A549 (cell line): ENCODE measurements at regions not wholly inside any gene's neighbourhood (a gene's known extent, or its start where the extent isn't known, plus 50 kb on each side); places are given as distances from the start of the nearest gene placed in this dataset.

Experiments
- ATAC-seq, 2 experiments: fragments of 200-7000 bp in 1 of 2; fragments of >200 bp in 1 of 2; cut with Nextera tagmentation in 1 of 2; cut with Tn5 transposase in 1 of 2; 3 replicates each; pipeline versions ENCODE4 v1.8.0 to v1.9.1; 2018 to 2020; ENCODE audit warnings: mild to moderate bottlenecking in 1 of 2, moderate library complexity in 1 of 2
- CTCF ChIA-PET: fragments of 300-600 bp; sonication (Branson Sonifier 250); formaldehyde crosslinking; extraction: SDS; loops from one replicate; lab custom pipeline; 2021; ENCODE audit warnings: antibody characterized with exemption, inconsistent platforms; lab: Yijun Ruan, JAX
- POLR2A ChIA-PET: fragments of 350-600 bp; formaldehyde crosslinking; extraction: SDS; loops from one replicate; lab custom pipeline; 2021; ENCODE audit warnings: antibody characterized with exemption, inconsistent platforms; lab: Yijun Ruan, JAX
- DNase-seq, 2 experiments: peaks; one replicate each; pipeline versions ENCODE4 v3.0.0 to v3.0.0-alpha.2; 2011 to 2016; ENCODE audit warnings: low read depth in 1 of 2, low spot score in 1 of 2
- FAIRE-seq: peaks from 2 replicates; lab custom pipeline; 2011; peaks lifted over from hg19 to GRCh38; lab: Jason Lieb, UNC
- H3K27ac ChIP-seq, 2 experiments: fragments of >200 bp; sonication (Bioruptor Twin); formaldehyde crosslinking; 3 replicates each; pipeline ENCODE4 v1.5.1; 2016 to 2017
- H3K4me1 ChIP-seq: fragments of >200 bp; sonication (Bioruptor Twin); formaldehyde crosslinking; 3 replicates; pipeline ENCODE4 v1.6.1; 2016
- H3K4me2 ChIP-seq: fragments of >200 bp; sonication (Bioruptor Twin); formaldehyde crosslinking; 3 replicates; pipeline ENCODE4 v1.6.1; 2016
- H3K4me3 ChIP-seq: fragments of >200 bp; sonication (Bioruptor Twin); formaldehyde crosslinking; 3 replicates; pipeline ENCODE4 v1.5.1; 2016
- H3K9me3 ChIP-seq: fragments of >200 bp; sonication (Bioruptor Twin); formaldehyde crosslinking; 3 replicates; pipeline ENCODE4 v1.6.1; 2016
- BCL3 ChIP-seq: fragments of >200 bp; sonication (Bioruptor Twin); formaldehyde crosslinking; IDR thresholded peaks from 3 replicates; pipeline ENCODE4 v1.6.1; 2016
- CBX2 ChIP-seq: fragments of 200-600 bp; sonication (generic); IDR thresholded peaks from 2 replicates; pipeline ENCODE4 v1.6.1; 2016; ENCODE audit warnings: low read depth, mild to moderate bottlenecking, borderline replicate concordance
- CHD2 ChIP-seq: fragments of 150-350 bp; IDR thresholded peaks from 2 replicates; pipeline ENCODE4 v1.6.1; 2014; ENCODE audit warnings: low read length; ENCODE audit not compliant: partially characterized antibody
- CHD4 ChIP-seq: fragments of 200-600 bp; sonication (generic); IDR thresholded peaks from 2 replicates; pipeline ENCODE4 v1.6.1; 2016; ENCODE audit warnings: antibody characterized with exemption, mild to moderate bottlenecking, borderline replicate concordance
- CTCF ChIP-seq: fragments of >200 bp; sonication (Bioruptor Twin); formaldehyde crosslinking; IDR thresholded peaks from 3 replicates; pipeline ENCODE4 v1.5.1; 2016
- E2F6 ChIP-seq: IDR thresholded peaks from 2 replicates; pipeline ENCODE4 v1.6.1; 2012; ENCODE audit warnings: low read depth, borderline replicate concordance
- ELK1 ChIP-seq: fragments of 150-350 bp; IDR thresholded peaks from 2 replicates; pipeline ENCODE4 v1.6.1; 2014; ENCODE audit warnings: low read depth, mild to moderate bottlenecking, low read length
- EP300 ChIP-seq, 2 experiments: fragments of >200 bp; sonication (Bioruptor Twin); formaldehyde crosslinking; IDR thresholded peaks; 2 replicates in 1 of 2; 3 replicates in 1 of 2; pipeline ENCODE4 v1.6.1; 2016 to 2017
- FOSL2 ChIP-seq, 2 experiments: fragments of 450-650 bp in 1 of 2; fragments of >200 bp in 1 of 2; sonication (Bioruptor Twin) in 1 of 2; formaldehyde crosslinking; IDR thresholded peaks; 2 replicates each; pipeline versions ENCODE4 v1.5.0 to v1.6.1; 2016 to 2020; ENCODE audit warnings: mild to moderate bottlenecking in 1 of 2, moderate library complexity in 1 of 2
- FOXS1 ChIP-seq: fragments of 250-450 bp; sonication (Bioruptor Pico); IDR thresholded peaks from 2 replicates; pipeline ENCODE4 v1.5.0; 2020; ENCODE audit warnings: mild to moderate bottlenecking, moderate library complexity
- HDAC2 ChIP-seq: fragments of 200-600 bp; sonication (generic); IDR thresholded peaks from 2 replicates; pipeline ENCODE4 v1.6.1; 2016
- HES2 ChIP-seq: fragments of >200 bp; sonication (Bioruptor Twin); formaldehyde crosslinking; IDR thresholded peaks from 2 replicates; pipeline ENCODE4 v1.6.1; 2016
- HMGXB4 ChIP-seq: fragments of 250-450 bp; sonication (Bioruptor Pico); IDR thresholded peaks from 2 replicates; pipeline ENCODE4 v1.5.0; 2021; ENCODE audit warnings: mild to moderate bottlenecking, moderate library complexity, borderline replicate concordance
- HOXA7 ChIP-seq: fragments of 250-450 bp; sonication (Bioruptor Pico); IDR thresholded peaks from 2 replicates; pipeline ENCODE4 v1.5.0; 2020; ENCODE audit warnings: mild to moderate bottlenecking, moderate library complexity
- HOXB13 ChIP-seq: fragments of 250-450 bp; sonication (Bioruptor Pico); IDR thresholded peaks from 2 replicates; pipeline ENCODE4 v1.5.0; 2020; ENCODE audit warnings: low read depth, mild to moderate bottlenecking, moderate library complexity
- HOXB5 ChIP-seq: fragments of 250-450 bp; sonication (Bioruptor Pico); IDR thresholded peaks from 2 replicates; pipeline ENCODE4 v1.5.0; 2020; ENCODE audit warnings: mild to moderate bottlenecking, moderate library complexity
- JUN ChIP-seq, 2 experiments: fragments of >200 bp; sonication (Bioruptor Twin); formaldehyde crosslinking; IDR thresholded peaks; 2 replicates in 1 of 2; 3 replicates in 1 of 2; pipeline ENCODE4 v1.6.1; 2016 to 2017
- MYC ChIP-seq: IDR thresholded peaks from 2 replicates; pipeline ENCODE4 v1.6.1; 2012; ENCODE audit warnings: mild to moderate bottlenecking, inconsistent platforms, low read length, improper control_type of control experiment, borderline replicate concordance
- NPAS2 ChIP-seq: fragments of 250-450 bp; sonication (Bioruptor Pico); IDR thresholded peaks from 2 replicates; pipeline ENCODE4 v1.8.0; 2022; ENCODE audit warnings: mild to moderate bottlenecking, moderate library complexity, borderline replicate concordance
- PHF8 ChIP-seq: fragments of 200-600 bp; sonication (generic); IDR thresholded peaks from 2 replicates; pipeline ENCODE4 v1.6.1; 2016; ENCODE audit warnings: low read depth, mild to moderate bottlenecking, antibody characterized with exemption, moderate library complexity, borderline replicate concordance
- RARB ChIP-seq: fragments of 250-450 bp; sonication (Bioruptor Pico); IDR thresholded peaks from 2 replicates; pipeline ENCODE4 v1.8.0; 2021; ENCODE audit warnings: mild to moderate bottlenecking, moderate library complexity
- RCOR1 ChIP-seq: fragments of 150-350 bp; IDR thresholded peaks from 2 replicates; pipeline ENCODE4 v1.6.1; 2014; ENCODE audit warnings: antibody characterized with exemption, low read length, low read depth
- RNF2 ChIP-seq: fragments of 200-600 bp; sonication (generic); IDR thresholded peaks from 2 replicates; pipeline ENCODE4 v1.6.1; 2016; ENCODE audit warnings: low read depth, mild to moderate bottlenecking, antibody characterized with exemption, moderate library complexity, borderline replicate concordance
- SREBF2 ChIP-seq: fragments of 450-650 bp; IDR thresholded peaks from 2 replicates; pipeline ENCODE4 v1.6.1; 2014; ENCODE audit warnings: mild to moderate bottlenecking, moderate library complexity
- TFCP2L1 ChIP-seq: fragments of 250-450 bp; sonication (Bioruptor Pico); IDR thresholded peaks from 2 replicates; pipeline ENCODE4 v1.5.0; 2021; ENCODE audit warnings: mild to moderate bottlenecking
- ZSCAN20 ChIP-seq: fragments of 250-450 bp; sonication (Bioruptor Pico); IDR thresholded peaks from 2 replicates; pipeline ENCODE4 v1.8.0; 2022; ENCODE audit warnings: mild to moderate bottlenecking, moderate library complexity
- WGBS: methylation state at CpG from one replicate; pipeline ENCODE4 v1.1.6; 2017; ENCODE audit errors: missing lambda C conversion rate; 5-methylcytosine and 5-hydroxymethylcytosine counted together

GRCh38 chr2:180343528-180344345 lies 336.6 kb upstream of the CWC22 start:
- Histone ChIP-seq H3K4me1 (no peaks in the 10 kb centered on the region), H3K4me3 (no peak overlapping the region), H3K9me3 (no peaks in the 10 kb centered on the region), H3K27ac (no peak overlapping the region), H3K4me2 (no peak overlapping the region)
- 90% methylated on average over 1 of the region's 1 CpG for WGBS
- no peak for DNase-seq
- CTCF ChIA-PET, result no interaction called here
- no peak for FAIRE-seq
- TF ChIP-seq HDAC2 (no peak), HES2 (no peak), ZSCAN20 (no peak), CHD4 (no peak), HMGXB4 (CRISPR knock-in tag) (no peak), E2F6 (no peak), CBX2 (no peak), SREBF2 (no peak), RNF2 (no peak), HOXB5 (no peak), BCL3 (no peak), HOXB13 (CRISPR knock-in tag) (no peak), EP300 (IDR thresholded peaks at IDR 0.05) (no peak), HOXA7 (no peak), RCOR1 (no peak), MYC (no peak)
- ATAC-seq, result no peak
- POLR2A ChIA-PET, result no interaction called here

- TF ChIP-seq HDAC2 (no peak), CHD4 (no peak), ZSCAN20 (no peak), CHD2 (no peak), HES2 (no peak), RARB (CRISPR knock-in tag) (no peak), RNF2 (no peak)
- no peak overlapping the region for H3K4me3 ChIP-seq
- ChIA-PET CTCF (no interaction called here), POLR2A (no interaction called here)
- 0 out of 3 replicates have a peak, but pooled peaks cover 9% of the 10 kb centered on the region for H3K9me3 ChIP-seq
- no peaks in the 10 kb centered on the region for H3K4me1 ChIP-seq
- no peak for ATAC-seq
- H3K27ac ChIP-seq, result no peak overlapping the region
- no peak for DNase-seq
- FAIRE-seq, result no peak
- H3K4me2 ChIP-seq, result no peak overlapping the region
- WGBS, result 60% methylated on average over 3 of the region's 3 CpGs
These were observed 330.0 kb upstream of the CWC22 start for GRCh38 chr2:180337136-180337535.

- DNase-seq (no peak), FAIRE-seq (no peak), ATAC-seq (no peak)
- Histone ChIP-seq H3K4me2 (no peak overlapping the region), H3K4me3 (no peak overlapping the region), H3K4me1 (no peaks in the 10 kb centered on the region), H3K9me3 (0 out of 3 replicates have a peak, but pooled peaks cover 9% of the 10 kb centered on the region), H3K27ac (no peak overlapping the region)
- ChIA-PET CTCF (no interaction called here), POLR2A (no interaction called here)
- WGBS, result 32% methylated on average over 2 of the region's 2 CpGs
- TF ChIP-seq FOSL2 (IDR thresholded peaks at IDR 0.05), result no peak
- no peak for TF ChIP-seq FOSL2 (CRISPR knock-in tag; IDR thresholded peaks at IDR 0.05)
- TF ChIP-seq FOXS1 (CRISPR knock-in tag), result no peak
- TF ChIP-seq CHD2, result no peak
- no peak for TF ChIP-seq JUN (IDR thresholded peaks at IDR 0.05)
- TF ChIP-seq ELK1, result no peak
- TF ChIP-seq NPAS2 (CRISPR knock-in tag), result no peak
- no peak for TF ChIP-seq CTCF
- TF ChIP-seq PHF8, result no peak
- TF ChIP-seq RCOR1, result no peak
- no peak for TF ChIP-seq TFCP2L1
These were observed 329.5 kb upstream of the CWC22 start for GRCh38 chr2:180336550-180336949.
